ENCODE measurements at regions not wholly inside any gene's neighbourhood (a gene's known extent, or its start where the extent isn't known, plus 50 kb on each side); places are given as distances from the start of the nearest gene placed in this dataset.

DNA sequence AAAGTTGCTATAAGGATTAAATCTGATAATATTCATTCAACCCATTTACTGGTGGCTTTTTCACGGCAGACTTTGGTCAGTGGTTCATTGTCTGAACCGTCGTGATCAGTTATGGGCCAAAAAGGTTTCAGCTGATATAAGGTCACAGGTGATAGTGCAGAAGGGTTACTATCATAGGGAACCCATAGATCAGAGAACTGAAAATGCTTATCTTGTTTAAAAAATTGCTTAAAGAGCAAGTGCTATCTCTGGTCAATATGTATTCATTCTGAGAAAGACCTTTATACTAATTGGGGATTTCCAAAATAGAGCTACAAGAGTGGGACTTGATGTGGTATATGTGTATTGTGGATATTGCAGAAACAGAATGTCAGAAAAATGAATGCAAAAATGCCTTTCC lies 147.8 kb upstream of the SEMA3E start (continued):
- TF ChIP-seq SNAI2 (CRISPR knock-in tag; IDR thresholded peaks at IDR 0.05) (no peak), ZFP30 (CRISPR knock-in tag; IDR thresholded peaks at IDR 0.05) (no peak), CSDC2 (CRISPR knock-in tag; IDR thresholded peaks at IDR 0.05) (no peak), PPARA (CRISPR knock-in tag; IDR thresholded peaks at IDR 0.05; ENCODE audit: borderline replicate concordance) (no peak)

DNA sequence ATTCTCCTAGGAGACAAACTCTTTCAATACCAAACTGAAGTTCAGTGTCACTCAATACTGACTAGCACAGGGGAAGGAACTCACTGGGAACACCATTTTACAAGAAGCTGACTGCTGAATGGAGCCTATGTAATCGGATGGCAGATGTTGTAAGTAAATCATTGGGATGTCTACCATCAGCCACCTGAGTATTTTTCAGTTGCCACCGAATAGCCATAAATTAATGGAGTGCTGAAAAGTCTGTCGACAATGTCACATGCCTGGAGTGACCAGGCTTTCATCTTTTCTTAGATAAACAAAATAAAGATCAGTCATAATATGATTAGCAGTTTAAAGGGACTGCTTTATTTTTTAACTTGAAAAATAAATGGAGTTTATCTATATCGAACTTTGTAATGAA lies 145.9 kb upstream of the SEMA3E start:
- ATAC-seq, result no peak
- no peak for TF ChIP-seq OSR1 (CRISPR knock-in tag; IDR thresholded peaks at IDR 0.05)
- no peak for TF ChIP-seq ZFP3 (CRISPR knock-in tag; IDR thresholded peaks at IDR 0.05)
- TF ChIP-seq ZNF565 (CRISPR knock-in tag; conservative IDR thresholded peaks at IDR 0.05; ENCODE audit: low read depth), result no peak
- TF ChIP-seq, protein P1, sequence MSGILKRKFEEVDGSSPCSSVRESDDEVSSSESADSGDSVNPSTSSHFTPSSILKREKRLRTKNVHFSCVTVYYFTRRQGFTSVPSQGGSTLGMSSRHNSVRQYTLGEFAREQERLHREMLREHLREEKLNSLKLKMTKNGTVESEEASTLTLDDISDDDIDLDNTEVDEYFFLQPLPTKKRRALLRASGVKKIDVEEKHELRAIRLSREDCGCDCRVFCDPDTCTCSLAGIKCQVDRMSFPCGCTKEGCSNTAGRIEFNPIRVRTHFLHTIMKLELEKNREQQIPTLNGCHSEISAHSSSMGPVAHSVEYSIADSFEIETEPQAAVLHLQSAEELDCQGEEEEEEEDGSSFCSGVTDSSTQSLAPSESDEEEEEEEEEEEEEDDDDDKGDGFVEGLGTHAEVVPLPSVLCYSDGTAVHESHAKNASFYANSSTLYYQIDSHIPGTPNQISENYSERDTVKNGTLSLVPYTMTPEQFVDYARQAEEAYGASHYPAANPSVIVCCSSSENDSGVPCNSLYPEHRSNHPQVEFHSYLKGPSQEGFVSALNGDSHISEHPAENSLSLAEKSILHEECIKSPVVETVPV (CRISPR knock-in tag; IDR thresholded peaks at IDR 0.05), result no peak
- TF ChIP-seq, protein P2, sequence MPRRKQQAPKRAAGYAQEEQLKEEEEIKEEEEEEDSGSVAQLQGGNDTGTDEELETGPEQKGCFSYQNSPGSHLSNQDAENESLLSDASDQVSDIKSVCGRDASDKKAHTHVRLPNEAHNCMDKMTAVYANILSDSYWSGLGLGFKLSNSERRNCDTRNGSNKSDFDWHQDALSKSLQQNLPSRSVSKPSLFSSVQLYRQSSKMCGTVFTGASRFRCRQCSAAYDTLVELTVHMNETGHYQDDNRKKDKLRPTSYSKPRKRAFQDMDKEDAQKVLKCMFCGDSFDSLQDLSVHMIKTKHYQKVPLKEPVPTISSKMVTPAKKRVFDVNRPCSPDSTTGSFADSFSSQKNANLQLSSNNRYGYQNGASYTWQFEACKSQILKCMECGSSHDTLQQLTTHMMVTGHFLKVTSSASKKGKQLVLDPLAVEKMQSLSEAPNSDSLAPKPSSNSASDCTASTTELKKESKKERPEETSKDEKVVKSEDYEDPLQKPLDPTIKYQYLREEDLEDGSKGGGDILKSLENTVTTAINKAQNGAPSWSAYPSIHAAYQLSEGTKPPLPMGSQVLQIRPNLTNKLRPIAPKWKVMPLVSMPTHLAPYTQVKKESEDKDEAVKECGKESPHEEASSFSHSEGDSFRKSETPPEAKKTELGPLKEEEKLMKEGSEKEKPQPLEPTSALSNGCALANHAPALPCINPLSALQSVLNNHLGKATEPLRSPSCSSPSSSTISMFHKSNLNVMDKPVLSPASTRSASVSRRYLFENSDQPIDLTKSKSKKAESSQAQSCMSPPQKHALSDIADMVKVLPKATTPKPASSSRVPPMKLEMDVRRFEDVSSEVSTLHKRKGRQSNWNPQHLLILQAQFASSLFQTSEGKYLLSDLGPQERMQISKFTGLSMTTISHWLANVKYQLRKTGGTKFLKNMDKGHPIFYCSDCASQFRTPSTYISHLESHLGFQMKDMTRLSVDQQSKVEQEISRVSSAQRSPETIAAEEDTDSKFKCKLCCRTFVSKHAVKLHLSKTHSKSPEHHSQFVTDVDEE (CRISPR knock-in tag; IDR thresholded peaks at IDR 0.05), result no peak
- TF ChIP-seq CSDC2 (CRISPR knock-in tag; IDR thresholded peaks at IDR 0.05), result no peak
- TF ChIP-seq ZNF8 (CRISPR knock-in tag; IDR thresholded peaks at IDR 0.05), result no peak
- no peak for TF ChIP-seq ZC3H10 (CRISPR knock-in tag; IDR thresholded peaks at IDR 0.05)
- TF ChIP-seq SNAI2 (CRISPR knock-in tag; IDR thresholded peaks at IDR 0.05), result no peak
- TF ChIP-seq TCF4 (CRISPR knock-in tag; IDR thresholded peaks at IDR 0.05; ENCODE audit: borderline replicate concordance), result no peak
- TF ChIP-seq RARB (CRISPR knock-in tag; IDR thresholded peaks at IDR 0.05), result no peak
- TF ChIP-seq ESRRG (CRISPR knock-in tag; IDR thresholded peaks at IDR 0.05), result no peak
- TF ChIP-seq TOX (CRISPR knock-in tag; IDR thresholded peaks at IDR 0.05; ENCODE audit: borderline replicate concordance), result no peak
- no peak for TF ChIP-seq ISL1 (CRISPR knock-in tag; IDR thresholded peaks at IDR 0.05)
- TF ChIP-seq, protein P3, sequence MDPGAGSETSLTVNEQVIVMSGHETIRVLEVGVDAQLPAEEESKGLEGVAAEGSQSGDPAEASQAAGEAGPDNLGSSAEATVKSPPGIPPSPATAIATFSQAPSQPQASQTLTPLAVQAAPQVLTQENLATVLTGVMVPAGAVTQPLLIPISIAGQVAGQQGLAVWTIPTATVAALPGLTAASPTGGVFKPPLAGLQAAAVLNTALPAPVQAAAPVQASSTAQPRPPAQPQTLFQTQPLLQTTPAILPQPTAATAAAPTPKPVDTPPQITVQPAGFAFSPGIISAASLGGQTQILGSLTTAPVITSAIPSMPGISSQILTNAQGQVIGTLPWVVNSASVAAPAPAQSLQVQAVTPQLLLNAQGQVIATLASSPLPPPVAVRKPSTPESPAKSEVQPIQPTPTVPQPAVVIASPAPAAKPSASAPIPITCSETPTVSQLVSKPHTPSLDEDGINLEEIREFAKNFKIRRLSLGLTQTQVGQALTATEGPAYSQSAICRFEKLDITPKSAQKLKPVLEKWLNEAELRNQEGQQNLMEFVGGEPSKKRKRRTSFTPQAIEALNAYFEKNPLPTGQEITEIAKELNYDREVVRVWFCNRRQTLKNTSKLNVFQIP (CRISPR knock-in tag; IDR thresholded peaks at IDR 0.05; ENCODE audit: borderline replicate concordance, low read depth), result no peak
- TF ChIP-seq, protein P4, sequence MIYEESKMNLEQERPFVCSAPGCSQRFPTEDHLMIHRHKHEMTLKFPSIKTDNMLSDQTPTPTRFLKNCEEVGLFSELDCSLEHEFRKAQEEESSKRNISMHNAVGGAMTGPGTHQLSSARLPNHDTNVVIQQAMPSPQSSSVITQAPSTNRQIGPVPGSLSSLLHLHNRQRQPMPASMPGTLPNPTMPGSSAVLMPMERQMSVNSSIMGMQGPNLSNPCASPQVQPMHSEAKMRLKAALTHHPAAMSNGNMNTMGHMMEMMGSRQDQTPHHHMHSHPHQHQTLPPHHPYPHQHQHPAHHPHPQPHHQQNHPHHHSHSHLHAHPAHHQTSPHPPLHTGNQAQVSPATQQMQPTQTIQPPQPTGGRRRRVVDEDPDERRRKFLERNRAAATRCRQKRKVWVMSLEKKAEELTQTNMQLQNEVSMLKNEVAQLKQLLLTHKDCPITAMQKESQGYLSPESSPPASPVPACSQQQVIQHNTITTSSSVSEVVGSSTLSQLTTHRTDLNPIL (CRISPR knock-in tag; IDR thresholded peaks at IDR 0.05; ENCODE audit: low read depth), result no peak
- no peak for TF ChIP-seq PPARA (CRISPR knock-in tag; IDR thresholded peaks at IDR 0.05; ENCODE audit: borderline replicate concordance)
- no peak for TF ChIP-seq GLIS3 (CRISPR knock-in tag; IDR thresholded peaks at IDR 0.05)

DNA sequence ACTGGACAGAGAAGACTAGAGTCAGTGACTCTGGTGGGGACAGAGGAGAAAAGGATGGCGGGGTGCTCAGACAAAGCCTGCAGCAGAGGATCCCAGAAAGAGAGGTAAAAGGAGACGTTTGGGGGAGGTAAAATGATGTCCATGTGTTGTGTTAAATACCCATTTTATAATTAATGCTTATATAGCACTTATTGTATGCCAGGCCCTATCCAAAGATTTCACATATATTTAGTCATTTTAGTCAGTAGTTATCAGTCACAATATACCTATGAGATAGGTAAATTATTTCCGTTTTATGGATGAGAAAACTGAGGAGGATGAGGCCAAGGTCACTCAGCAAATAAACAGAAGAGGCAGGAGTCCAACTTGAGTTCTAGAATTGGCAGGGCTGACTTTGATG lies 144.6 kb upstream of the SEMA3E start:
- no peak for ATAC-seq
- TF ChIP-seq OSR1 (CRISPR knock-in tag; IDR thresholded peaks at IDR 0.05) (no peak), ZNF8 (CRISPR knock-in tag; IDR thresholded peaks at IDR 0.05) (no peak), ISL1 (CRISPR knock-in tag; IDR thresholded peaks at IDR 0.05) (no peak), ZC3H10 (CRISPR knock-in tag; IDR thresholded peaks at IDR 0.05) (no peak), GLIS3 (CRISPR knock-in tag; IDR thresholded peaks at IDR 0.05) (no peak), TOX (CRISPR knock-in tag; IDR thresholded peaks at IDR 0.05; ENCODE audit: borderline replicate concordance) (no peak), SNAI2 (CRISPR knock-in tag; IDR thresholded peaks at IDR 0.05) (no peak), ARNTL (CRISPR knock-in tag; IDR thresholded peaks at IDR 0.05; ENCODE audit: borderline replicate concordance, low read depth) (no peak), TCF4 (CRISPR knock-in tag; IDR thresholded peaks at IDR 0.05; ENCODE audit: borderline replicate concordance) (no peak), RARB (CRISPR knock-in tag; IDR thresholded peaks at IDR 0.05) (no peak), ZFP3 (CRISPR knock-in tag; IDR thresholded peaks at IDR 0.05) (no peak), ZFP30 (CRISPR knock-in tag; IDR thresholded peaks at IDR 0.05) (no peak), ZNF565 (CRISPR knock-in tag; conservative IDR thresholded peaks at IDR 0.05; ENCODE audit: low read depth) (no peak), BACH2 (CRISPR knock-in tag; IDR thresholded peaks at IDR 0.05; ENCODE audit: borderline replicate concordance) (no peak), CSDC2 (CRISPR knock-in tag; IDR thresholded peaks at IDR 0.05) (no peak)
- TF ChIP-seq, protein P2 (CRISPR knock-in tag; IDR thresholded peaks at IDR 0.05), result no peak
- TF ChIP-seq, protein P3 (CRISPR knock-in tag; IDR thresholded peaks at IDR 0.05; ENCODE audit: borderline replicate concordance, low read depth), result no peak
- TF ChIP-seq, protein P1 (CRISPR knock-in tag; IDR thresholded peaks at IDR 0.05), result no peak
- TF ChIP-seq, protein P4 (CRISPR knock-in tag; IDR thresholded peaks at IDR 0.05; ENCODE audit: low read depth), result no peak
